ENCODE measurements at regions not wholly inside any gene's neighbourhood (a gene's known extent, or its start where the extent isn't known, plus 50 kb on each side); places are given as distances from the start of the nearest gene placed in this dataset.
A peak's percentile ranks its signal among the peaks of the same experiment; 100 is the strongest.

GRCh38 chr5:52703321-52703720 lies 84.4 kb upstream of the ITGA1 start:
- no peaks in the 10 kb centered on the region for H3K36me3 ChIP-seq (replicated peaks in 1 of 2; ENCODE audit: control insufficient read depth in 1 of 2, insufficient read depth in 2 of 2, low read length in 1 of 2)
- H3K4me2 ChIP-seq = no peak overlapping the region
- H3K27ac ChIP-seq (ENCODE audit: low read depth in 2 of 2, low read length in 1 of 2) = no peak overlapping the region
- no peak overlapping the region for H3K9ac ChIP-seq
- no peak overlapping the region for H3K4me3 ChIP-seq (ENCODE audit: low read depth in 2 of 2, low read length in 1 of 2)
- H3F3A ChIP-seq (replicated peaks; ENCODE audit: insufficient read depth) = peaks cover 3% of the 10 kb centered on the region
- ChIA-PET POLR2A (no interaction called here), CTCF (interaction anchor here (1.2 kb wide), 1 partner anchor 10 kb away, joined by 4 read pairs; no protein-coding TSS in a partner anchor)
- H3K79me2 ChIP-seq (ENCODE audit: insufficient read depth) = no peaks in the 10 kb centered on the region
- peaks cover 2 to 4% of the 10 kb centered on the region in 2 experiments; a peak in 2 of 4 replicates for H3K4me1 ChIP-seq (ENCODE audit: control insufficient read depth in 1 of 2, insufficient read depth in 2 of 2, low read depth in 1 of 2, low read length in 1 of 2)
- DNase-seq = no peak
- H3K27me3 ChIP-seq (ENCODE audit: insufficient read depth) = no peaks in the 10 kb centered on the region
- TF ChIP-seq NRF1 (IDR thresholded peaks at IDR 0.05; ENCODE audit: low read depth, low read length) = no peak
- no peak overlapping the region; the same call in 1 of the 2 replicates for H2AFZ ChIP-seq (ENCODE audit: low read depth)
- H3K9me2 ChIP-seq = no peaks in the 10 kb centered on the region
- no peaks in the 10 kb centered on the region for H3K9me3 ChIP-seq
- no peaks in the 10 kb centered on the region for H4K20me1 ChIP-seq (ENCODE audit: insufficient read depth)

- no peak overlapping the region for H3K4me3 ChIP-seq (ENCODE audit: low read depth in 2 of 2, low read length in 1 of 2)
- peaks cover 2 to 15% of the 10 kb centered on the region in 2 experiments; a peak in 3 of 4 replicates for H3K4me1 ChIP-seq (ENCODE audit: control insufficient read depth in 1 of 2, insufficient read depth in 2 of 2, low read depth in 1 of 2, low read length in 1 of 2)
- H3K9ac ChIP-seq = no peak overlapping the region
- TF ChIP-seq YY1 (IDR thresholded peaks at IDR 0.05; ENCODE audit: low read depth) = no peak
- no peak for TF ChIP-seq USF2 (IDR thresholded peaks at IDR 0.05; ENCODE audit: borderline replicate concordance, low read depth, low read length)
- 0 out of 2 replicates have a peak, but pooled peaks have one; percentile 4 for TF ChIP-seq PBX3 (IDR thresholded peaks at IDR 0.05)
- ChIA-PET CTCF (interaction anchor here (1.6 kb wide), 1 partner anchor 210 kb away, joined by 3 read pairs; no protein-coding TSS in a partner anchor), POLR2A (no interaction called here)
- no peaks in the 10 kb centered on the region for H4K20me1 ChIP-seq (ENCODE audit: insufficient read depth)
- H3K79me2 ChIP-seq (ENCODE audit: insufficient read depth) = no peaks in the 10 kb centered on the region
- H3F3A ChIP-seq (replicated peaks; ENCODE audit: insufficient read depth) = peaks cover 9% of the 10 kb centered on the region
- H2AFZ ChIP-seq (ENCODE audit: low read depth) = no peak overlapping the region
- no peaks in the 10 kb centered on the region for H3K27me3 ChIP-seq (ENCODE audit: insufficient read depth)
- no peaks in the 10 kb centered on the region for H3K9me2 ChIP-seq
- no peak overlapping the region for H3K27ac ChIP-seq (ENCODE audit: low read depth in 2 of 2, low read length in 1 of 2)
- no peak for DNase-seq
- H3K4me2 ChIP-seq = no peak overlapping the region
- H3K9me3 ChIP-seq = no peaks in the 10 kb centered on the region
- no peaks in the 10 kb centered on the region for H3K36me3 ChIP-seq (replicated peaks in 1 of 2; ENCODE audit: control insufficient read depth in 1 of 2, insufficient read depth in 2 of 2, low read length in 1 of 2)
These were observed 82.0 kb upstream of the ITGA1 start for GRCh38 chr5:52705720-52706119.

- Histone ChIP-seq H2AFZ (ENCODE audit: low read depth) (no peak overlapping the region), H3K4me3 (ENCODE audit: low read depth in 2 of 2, low read length in 1 of 2) (no peak overlapping the region), H3K4me2 (no peak overlapping the region), H3K36me3 (replicated peaks in 1 of 2; ENCODE audit: control insufficient read depth in 1 of 2, insufficient read depth in 2 of 2, low read length in 1 of 2) (no peaks in the 10 kb centered on the region), H3K9ac (no peak overlapping the region), H3K79me2 (ENCODE audit: insufficient read depth) (no peaks in the 10 kb centered on the region), H3K27ac (ENCODE audit: low read depth in 2 of 2, low read length in 1 of 2) (no peak overlapping the region), H3K9me2 (no peaks in the 10 kb centered on the region), H3K4me1 (ENCODE audit: control insufficient read depth in 1 of 2, insufficient read depth in 2 of 2, low read depth in 1 of 2, low read length in 1 of 2) (peaks cover 2 to 15% of the 10 kb centered on the region in 2 experiments; a peak in 3 of 4 replicates), H3K9me3 (no peaks in the 10 kb centered on the region), H3F3A (replicated peaks; ENCODE audit: insufficient read depth) (peaks cover 10% of the 10 kb centered on the region), H3K27me3 (ENCODE audit: insufficient read depth) (no peaks in the 10 kb centered on the region), H4K20me1 (ENCODE audit: insufficient read depth) (no peaks in the 10 kb centered on the region)
- WGBS (ENCODE audit: low lambda C conversion rate) = 83% methylated on average over 5 of the region's 5 CpGs
- POLR2A ChIA-PET = no interaction called here
- DNase-seq = no peak
- CTCF ChIA-PET = interaction anchor here (1.6 kb wide), 1 partner anchor 209 kb away, joined by 3 read pairs; no protein-coding TSS in a partner anchor
- TF ChIP-seq GABPA (IDR thresholded peaks at IDR 0.05; ENCODE audit: low read depth) (no peak), FOSL2 (IDR thresholded peaks at IDR 0.05; ENCODE audit: borderline replicate concordance, low read depth) (no peak), TEAD4 (IDR thresholded peaks at IDR 0.05; ENCODE audit: borderline replicate concordance, insufficient read depth) (no peak), EP300 (IDR thresholded peaks at IDR 0.05; ENCODE audit: borderline replicate concordance in 1 of 2, low read depth in 1 of 2, low read length in 1 of 2) (no peak), EZH2phosphoT487 (IDR thresholded peaks at IDR 0.05; ENCODE audit: borderline replicate concordance, low read depth) (no peak), PBX3 (IDR thresholded peaks at IDR 0.05) (no peak), ELF1 (IDR thresholded peaks at IDR 0.05) (no peak), ZBTB33 (IDR thresholded peaks at IDR 0.05; ENCODE audit: borderline replicate concordance, low read depth) (no peak), REST (IDR thresholded peaks at IDR 0.05; ENCODE audit: low read depth, low read length) (no peak)
These were observed 80.9 kb upstream of the ITGA1 start for GRCh38 chr5:52706775-52707174.
